ENCODE measurements at regions not wholly inside any gene's neighbourhood (a gene's known extent, or its start where the extent isn't known, plus 50 kb on each side); places are given as distances from the start of the nearest gene placed in this dataset.

DNA sequence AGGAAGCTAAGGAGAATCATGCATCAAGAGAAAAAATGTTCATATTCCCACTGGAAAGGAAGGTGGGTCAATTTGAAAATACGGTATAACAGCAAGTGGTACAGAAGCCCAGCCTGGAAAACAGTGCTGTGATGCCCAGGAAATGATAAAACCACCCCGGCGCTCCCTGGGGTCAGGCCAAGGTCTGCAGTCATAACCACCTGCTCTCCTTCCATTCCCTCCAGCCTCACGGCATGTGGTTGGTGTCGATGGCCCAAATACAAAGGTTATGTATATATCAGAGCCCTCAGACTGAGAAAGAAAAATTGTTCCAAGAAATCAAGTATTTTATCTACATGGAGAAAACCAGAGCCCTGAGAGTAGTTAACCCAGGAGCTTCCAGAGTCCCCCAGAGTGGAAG lies 208.1 kb upstream of the CDYL start:
- TF ChIP-seq POLR2A (IDR thresholded peaks at IDR 0.05): no peak
- no peak for TF ChIP-seq CTCF (IDR thresholded peaks at IDR 0.05)
- no peak for TF ChIP-seq POLR2AphosphoS5 (IDR thresholded peaks at IDR 0.05)
- TF ChIP-seq EP300 (IDR thresholded peaks at IDR 0.05; ENCODE audit: low read depth): no peak

All from transverse colon (tissue), 4 donors.